HG02798 (cell line): ENCODE measurements at regions not wholly inside any gene's neighbourhood (a gene's known extent, or its start where the extent isn't known, plus 50 kb on each side); places are given as distances from the start of the nearest gene placed in this dataset.
A peak's percentile ranks its signal among the peaks of the same experiment; 100 is the strongest.
"Not testable (repeated sequence)": the region's sequence is repeated elsewhere in the genome, so short reads cannot be mapped to it uniquely, and the experiment has no call there.

Experiments
- ATAC-seq: cut with Tn5 transposase; IDR thresholded peaks from one replicate; pipeline ENCODE4 v1.9.1; 2021; ENCODE audit warnings: mild to moderate bottlenecking; ENCODE audit not compliant: unreplicated experiment, poor library complexity

- ATAC-seq: no peak
These were observed 80.8 kb upstream of the ACSL1 start for GRCh38 chr4:184906480-184907097.

GRCh38 chr4:184907216-184907615 lies 81.4 kb upstream of the ACSL1 start:
- ATAC-seq: peak; percentile 45

- no peak for ATAC-seq
These were observed 82.0 kb upstream of the ACSL1 start for GRCh38 chr4:184907810-184908209.

- no peak for ATAC-seq
These were observed 85.5 kb upstream of the ACSL1 start for GRCh38 chr4:184911310-184911709.

GRCh38 chr4:184913356-184914143 lies 87.8 kb upstream of the ACSL1 start:
- ATAC-seq: no peak

- ATAC-seq: not testable (repeated sequence)
These were observed 93.0 kb upstream of the ACSL1 start for GRCh38 chr4:184918799-184919198.

GRCh38 chr4:184921456-184921855 lies 95.7 kb upstream of the ACSL1 start:
- no peak for ATAC-seq

GRCh38 chr4:184922301-184922700 lies 96.0 kb upstream of the HELT start:
- no peak for ATAC-seq

- ATAC-seq: no peak
These were observed 93.8 kb upstream of the HELT start for GRCh38 chr4:184924516-184924915.

- ATAC-seq: no peak
These were observed 88.8 kb upstream of the HELT start for GRCh38 chr4:184929476-184929875.

GRCh38 chr4:184930026-184930425 lies 88.3 kb upstream of the HELT start:
- no peak for ATAC-seq

GRCh38 chr4:184932343-184932742 lies 85.9 kb upstream of the HELT start:
- ATAC-seq: no peak

GRCh38 chr4:184933311-184933710 lies 85.0 kb upstream of the HELT start:
- no peak for ATAC-seq

- no peak for ATAC-seq
These were observed 84.1 kb upstream of the HELT start for GRCh38 chr4:184934184-184934583.

GRCh38 chr4:184934961-184935360 lies 83.3 kb upstream of the HELT start:
- ATAC-seq: no peak

- ATAC-seq: no peak
These were observed 82.2 kb upstream of the HELT start for GRCh38 chr4:184936071-184936470.

GRCh38 chr4:184937030-184937710 lies 81.1 kb upstream of the HELT start:
- ATAC-seq: no peak

- no peak for ATAC-seq
These were observed 80.5 kb upstream of the HELT start for GRCh38 chr4:184937745-184938144.

GRCh38 chr4:184938871-184939270 lies 79.4 kb upstream of the HELT start:
- ATAC-seq: no peak

GRCh38 chr4:184939978-184940377 lies 78.3 kb upstream of the HELT start:
- ATAC-seq: no peak

- no peak for ATAC-seq
These were observed 77.8 kb upstream of the HELT start for GRCh38 chr4:184940500-184940899.
